Naive thymus-derived CD4-positive, alpha-beta T cell (primary cell): ENCODE measurements at regions not wholly inside any gene's neighbourhood (a gene's known extent, or its start where the extent isn't known, plus 50 kb on each side); places are given as distances from the start of the nearest gene placed in this dataset.

Experiments
- ATAC-seq: fragments of 150-1000 bp; cut with Tn5 transposase; 2 replicates; pipeline ENCODE4 v1.10.0; 2021; ENCODE audit warnings: mild to moderate bottlenecking, moderate library complexity
- CTCF ChIA-PET: fragments of 350-600 bp; sonication (Branson Sonifier 250); formaldehyde crosslinking; loops from one replicate; lab custom pipeline; 2021; ENCODE audit warnings: antibody characterized with exemption; lab: Charles Lee
- POLR2A ChIA-PET: fragments of 350-600 bp; sonication (Branson Sonifier 250); formaldehyde crosslinking; loops from one replicate; lab custom pipeline; 2021; ENCODE audit warnings: antibody characterized with exemption, inconsistent platforms; lab: Charles Lee
- DNase-seq, 9 donors: peaks; one replicate each; pipeline versions ENCODE4 v3.0.0 to v3.0.0-alpha.2; 2020 to 2022; ENCODE audit warnings: mixed read lengths in 1 of 9
- H3K27ac ChIP-seq: one replicate; pipeline ENCODE4 v1.7.0; 2013; ENCODE audit warnings: mild to moderate bottlenecking, low read depth, low read length, moderate library complexity
- H3K27me3 ChIP-seq, 2 donors: one replicate each; pipeline ENCODE4 v1.7.0; 2013; ENCODE audit warnings: low read length in 2 of 2, mild to moderate bottlenecking in 2 of 2, moderate library complexity in 2 of 2; ENCODE audit not compliant: control insufficient read depth in 2 of 2, insufficient read depth in 2 of 2
- H3K36me3 ChIP-seq, 3 experiments: 1 replicate in 2 of 3; 2 replicates in 1 of 3; pipeline ENCODE4 v1.7.0; 2013; ENCODE audit warnings: low read length in 3 of 3, mild to moderate bottlenecking in 3 of 3, moderate library complexity in 1 of 3; ENCODE audit not compliant: insufficient read depth in 3 of 3, control insufficient read depth in 2 of 3
- H3K4me1 ChIP-seq, 2 donors: one replicate each; pipeline ENCODE4 v1.7.0; 2013; ENCODE audit warnings: low read length in 2 of 2, mild to moderate bottlenecking in 2 of 2, moderate library complexity in 1 of 2; ENCODE audit not compliant: control insufficient read depth in 2 of 2, insufficient read depth in 2 of 2
- H3K4me3 ChIP-seq: 2 replicates; pipeline ENCODE4 v1.7.0; 2013; ENCODE audit warnings: mild to moderate bottlenecking, low read length
- H3K9me3 ChIP-seq, 3 experiments: 1 replicate in 2 of 3; 2 replicates in 1 of 3; pipeline ENCODE4 v1.7.0; 2013; ENCODE audit warnings: low read length in 3 of 3; ENCODE audit not compliant: control insufficient read depth in 2 of 3
- H3K27ac Mint-ChIP-seq, 9 donors: one replicate each; pipeline ENCODE4 v1.8.0; 2020 to 2022; ENCODE audit warnings: mixed read lengths in 9 of 9, mild to moderate bottlenecking in 8 of 9, moderate library complexity in 5 of 9, inconsistent platforms in 2 of 9
- H3K27me3 Mint-ChIP-seq, 5 donors: one replicate each; pipeline ENCODE4 v1.8.0; 2021 to 2022; ENCODE audit warnings: mixed read lengths in 5 of 5, mild to moderate bottlenecking in 1 of 5
- H3K36me3 Mint-ChIP-seq, 5 donors: one replicate each; pipeline ENCODE4 v1.8.0; 2020 to 2022; ENCODE audit warnings: mixed read lengths in 5 of 5, mild to moderate bottlenecking in 3 of 5, inconsistent platforms in 1 of 5
- H3K4me1 Mint-ChIP-seq, 7 donors: one replicate each; pipeline ENCODE4 v1.8.0; 2020 to 2022; ENCODE audit warnings: mixed read lengths in 7 of 7, mild to moderate bottlenecking in 3 of 7, inconsistent platforms in 1 of 7
- H3K4me3 Mint-ChIP-seq, 10 donors: one replicate each; pipeline ENCODE4 v1.8.0; 2020 to 2022; ENCODE audit warnings: mild to moderate bottlenecking in 10 of 10, mixed read lengths in 10 of 10, moderate library complexity in 6 of 10, inconsistent platforms in 2 of 10
- H3K9me3 Mint-ChIP-seq, 11 donors: one replicate each; pipeline ENCODE4 v1.8.0; 2020 to 2022; ENCODE audit warnings: mixed read lengths in 11 of 11, mild to moderate bottlenecking in 4 of 11, inconsistent platforms in 1 of 11, moderate library complexity in 1 of 11
- intact Hi-C, 2 donors: fragments of 100-400 bp; cut with micrococcal nuclease; formaldehyde crosslinking; loops; one replicate each; pipeline ENCODE4 v1.15.1; 2023

DNA sequence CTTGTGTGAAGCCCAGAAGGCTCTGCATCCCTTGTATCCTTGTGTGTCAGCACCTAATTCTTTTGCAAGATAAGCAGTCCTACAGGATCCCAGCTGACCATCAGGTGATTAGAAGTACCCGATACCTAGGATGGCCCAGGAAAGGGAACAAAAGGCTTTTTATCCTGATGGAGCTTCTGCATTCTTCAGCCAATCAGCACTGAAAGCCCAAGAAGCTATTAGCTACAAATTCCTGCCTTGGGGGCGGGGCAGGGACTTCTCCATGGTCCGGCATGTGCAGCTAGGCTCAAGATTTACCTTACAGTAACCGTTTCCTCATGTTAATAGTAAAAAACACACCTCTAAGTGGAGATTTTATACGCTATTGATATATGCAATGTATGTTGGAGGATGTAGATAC is 264.6 kb upstream of the THUMPD2 start:
- ChIA-PET CTCF (no interaction called here), POLR2A (no interaction called here)
- Histone ChIP-seq H3K4me1 (no peaks in the 10 kb centered on the region), H3K27me3 (no peaks in the 10 kb centered on the region), H3K4me3 (no peak overlapping the region), H3K9me3 (no peaks in the 10 kb centered on the region), H3K27ac (no peak overlapping the region), H3K36me3 (no peaks in the 10 kb centered on the region)
- Mint-ChIP-seq H3K36me3 (peaks cover 0 to 17% (median 0%) of the 10 kb centered on the region in 5 donors), H3K27me3 (peaks cover 0 to 14% (median 5%) of the 10 kb centered on the region in 5 donors), H3K4me1 (peaks cover 0 to 3% (median 0%) of the 10 kb centered on the region in 7 donors), H3K9me3 (peaks cover 0 to 6% (median 0%) of the 10 kb centered on the region in 11 donors), H3K4me3 (no peak overlapping the region), H3K27ac (no peak overlapping the region)
- ATAC-seq = no peak
- DNase-seq = no peak
- intact Hi-C loops = no loop called here

DNA sequence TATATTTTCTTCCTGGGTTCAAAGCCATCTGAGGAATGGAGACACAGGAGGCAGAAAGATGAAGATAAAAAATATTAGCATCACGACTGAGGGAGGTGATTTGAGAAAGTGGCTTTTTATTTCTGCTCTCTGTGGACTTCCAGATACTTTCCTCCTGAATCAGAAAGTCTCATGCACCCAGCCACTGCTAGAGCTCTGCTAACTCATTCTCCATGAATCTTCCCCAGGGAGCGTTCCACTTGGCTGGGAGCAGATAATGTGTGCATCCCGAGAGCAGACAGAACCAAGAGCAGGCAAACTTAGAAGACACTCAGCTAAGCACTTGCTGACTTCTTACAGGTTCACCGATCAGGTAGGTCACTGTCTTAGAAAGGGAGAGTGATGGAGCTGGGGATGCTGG is 264.1 kb upstream of the THUMPD2 start:
- H3K27ac Mint-ChIP-seq = no peak overlapping the region
- H3K36me3 Mint-ChIP-seq = peaks cover 0 to 14% (median 0%) of the 10 kb centered on the region in 5 donors
- no peak for DNase-seq
- peaks cover 0 to 6% (median 0%) of the 10 kb centered on the region in 11 donors for H3K9me3 Mint-ChIP-seq
- H3K4me3 Mint-ChIP-seq = no peak overlapping the region
- Histone ChIP-seq H3K36me3 (no peaks in the 10 kb centered on the region), H3K9me3 (no peaks in the 10 kb centered on the region), H3K27me3 (no peaks in the 10 kb centered on the region), H3K4me1 (no peaks in the 10 kb centered on the region), H3K27ac (no peak overlapping the region), H3K4me3 (no peak overlapping the region)
- intact Hi-C loops = no loop called here
- CTCF ChIA-PET = no interaction called here
- H3K4me1 Mint-ChIP-seq = peaks cover 0 to 7% (median 0%) of the 10 kb centered on the region in 7 donors
- POLR2A ChIA-PET = no interaction called here
- no peak for ATAC-seq
- peaks cover 0 to 14% (median 5%) of the 10 kb centered on the region in 5 donors for H3K27me3 Mint-ChIP-seq

- Histone ChIP-seq H3K36me3 (no peaks in the 10 kb centered on the region), H3K27me3 (no peaks in the 10 kb centered on the region), H3K27ac (no peak overlapping the region), H3K4me1 (no peaks in the 10 kb centered on the region), H3K4me3 (no peak overlapping the region), H3K9me3 (no peaks in the 10 kb centered on the region)
- CTCF ChIA-PET = no interaction called here
- no peak for DNase-seq
- Mint-ChIP-seq H3K27me3 (peaks cover 0 to 11% (median 5%) of the 10 kb centered on the region in 5 donors), H3K9me3 (peaks cover 0 to 4% (median 0%) of the 10 kb centered on the region in 11 donors), H3K36me3 (peaks cover 0 to 9% (median 0%) of the 10 kb centered on the region in 5 donors), H3K4me3 (no peak overlapping the region), H3K4me1 (peaks cover 0 to 12% (median 0%) of the 10 kb centered on the region in 7 donors), H3K27ac (no peak overlapping the region)
- POLR2A ChIA-PET = no interaction called here
- no peak for ATAC-seq
- intact Hi-C loops = no loop called here
These were observed 262.6 kb upstream of the THUMPD2 start for GRCh38 chr2:40041422-40042382.

- H3K27me3 Mint-ChIP-seq = peaks cover 0 to 8% (median 0%) of the 10 kb centered on the region in 5 donors
- POLR2A ChIA-PET = no interaction called here
- Histone ChIP-seq H3K4me1 (no peaks in the 10 kb centered on the region), H3K9me3 (no peaks in the 10 kb centered on the region), H3K27me3 (no peaks in the 10 kb centered on the region), H3K4me3 (no peak overlapping the region), H3K36me3 (no peaks in the 10 kb centered on the region), H3K27ac (no peak overlapping the region)
- peaks cover 0 to 12% (median 0%) of the 10 kb centered on the region in 7 donors for H3K4me1 Mint-ChIP-seq
- H3K4me3 Mint-ChIP-seq = no peak overlapping the region
- H3K27ac Mint-ChIP-seq = no peak overlapping the region
- intact Hi-C loops = no loop called here
- ATAC-seq (no peak), DNase-seq (no peak)
- peaks cover 0 to 7% (median 0%) of the 10 kb centered on the region in 5 donors for H3K36me3 Mint-ChIP-seq
- CTCF ChIA-PET = no interaction called here
- peaks cover 0 to 4% (median 0%) of the 10 kb centered on the region in 11 donors for H3K9me3 Mint-ChIP-seq
These were observed 260.5 kb upstream of the THUMPD2 start for GRCh38 chr2:40039549-40039948.

DNA sequence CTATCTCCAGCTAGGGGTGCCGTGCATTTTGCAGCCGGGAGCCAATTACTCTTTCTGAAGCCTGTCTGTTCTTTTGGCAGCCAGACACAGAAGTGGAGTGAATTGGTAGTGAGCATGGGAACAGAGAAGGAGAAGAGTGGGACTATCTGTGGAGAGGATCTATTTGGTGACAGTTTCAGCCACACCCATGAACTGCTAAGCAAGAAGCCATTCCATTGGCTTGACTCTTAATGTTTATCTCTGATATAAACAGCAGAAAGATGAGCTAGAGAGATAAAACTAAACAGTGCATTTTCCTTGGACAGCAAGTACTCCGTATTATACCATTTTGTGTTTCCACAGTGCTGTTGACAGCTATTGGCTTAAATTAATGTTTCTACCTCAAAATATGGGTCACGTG is 259.6 kb upstream of the THUMPD2 start:
- intact Hi-C loops = no loop called here
- Histone ChIP-seq H3K27ac (no peak overlapping the region), H3K4me3 (no peak overlapping the region), H3K36me3 (no peaks in the 10 kb centered on the region), H3K9me3 (no peaks in the 10 kb centered on the region), H3K4me1 (no peaks in the 10 kb centered on the region), H3K27me3 (no peaks in the 10 kb centered on the region)
- peaks cover 0 to 4% (median 0%) of the 10 kb centered on the region in 11 donors for H3K9me3 Mint-ChIP-seq
- peaks cover 0 to 8% (median 0%) of the 10 kb centered on the region in 5 donors for H3K27me3 Mint-ChIP-seq
- ChIA-PET POLR2A (no interaction called here), CTCF (no interaction called here)
- DNase-seq = no peak
- H3K36me3 Mint-ChIP-seq = peaks cover 0 to 7% (median 0%) of the 10 kb centered on the region in 5 donors
- peak overlapping the region in 1 of 9 donors; percentile 33 for H3K27ac Mint-ChIP-seq
- peaks cover 0 to 12% (median 0%) of the 10 kb centered on the region in 7 donors for H3K4me1 Mint-ChIP-seq
- ATAC-seq = no peak
- no peak overlapping the region for H3K4me3 Mint-ChIP-seq

- no peak overlapping the region for H3K4me3 ChIP-seq
- no peaks in the 10 kb centered on the region for H3K36me3 ChIP-seq
- peaks cover 0 to 14% (median 0%) of the 10 kb centered on the region in 5 donors for H3K36me3 Mint-ChIP-seq
- no peak overlapping the region for H3K27ac Mint-ChIP-seq
- H3K4me1 ChIP-seq = no peaks in the 10 kb centered on the region
- intact Hi-C loops = no loop called here
- H3K4me3 Mint-ChIP-seq = no peak overlapping the region
- no peak overlapping the region for H3K27ac ChIP-seq
- DNase-seq (no peak), ATAC-seq (peak; percentile 53)
- ChIA-PET POLR2A (no interaction called here), CTCF (no interaction called here)
- H3K4me1 Mint-ChIP-seq = peaks cover 0 to 23% (median 0%) of the 10 kb centered on the region in 7 donors
- H3K9me3 ChIP-seq = no peaks in the 10 kb centered on the region
- peaks cover 0 to 6% (median 0%) of the 10 kb centered on the region in 11 donors for H3K9me3 Mint-ChIP-seq
- H3K27me3 ChIP-seq = no peaks in the 10 kb centered on the region
- H3K27me3 Mint-ChIP-seq = peaks cover 0 to 8% (median 0%) of the 10 kb centered on the region in 5 donors
These were observed 258.2 kb upstream of the THUMPD2 start for GRCh38 chr2:40037303-40037702.
